Keratinocyte (primary cell): ENCODE measurements at regions not wholly inside any gene's neighbourhood (a gene's known extent, or its start where the extent isn't known, plus 50 kb on each side); places are given as distances from the start of the nearest gene placed in this dataset.

ENCODE experiments used
- DNase-seq: peaks from one replicate; pipeline ENCODE4 v3.0.0-alpha.2; 2011; ENCODE audit warnings: low read depth, missing footprints, low spot score
- FAIRE-seq: peaks from 2 replicates; lab custom pipeline; 2011; peaks lifted over from hg19 to GRCh38; lab: Jason Lieb, UNC
- H2AFZ ChIP-seq: 2 replicates; pipeline ENCODE4 v1.6.0; 2012; ENCODE audit warnings: low read length, control low read depth, inconsistent platforms; ENCODE audit not compliant: control insufficient read depth
- H3K27ac ChIP-seq: 2 replicates; pipeline ENCODE4 v1.5.1; 2011; ENCODE audit warnings: low read length; ENCODE audit not compliant: control insufficient read depth, insufficient read depth
- H3K27me3 ChIP-seq: 3 replicates; pipeline ENCODE4 v1.6.0; 2011; ENCODE audit warnings: low read length; ENCODE audit not compliant: control insufficient read depth, insufficient read depth; ENCODE audit errors: extremely low read depth
- H3K36me3 ChIP-seq, 2 experiments: 2 replicates in 1 of 2; 3 replicates in 1 of 2; pipeline ENCODE4 v1.5.1; 2011; ENCODE audit warnings: low read length in 2 of 2, mild to moderate bottlenecking in 1 of 2; ENCODE audit not compliant: control insufficient read depth in 2 of 2, insufficient read depth in 2 of 2; ENCODE audit errors: extremely low read depth in 1 of 2
- H3K4me1 ChIP-seq: 3 replicates; pipeline ENCODE4 v1.5.1; 2011; ENCODE audit warnings: low read length; ENCODE audit not compliant: control insufficient read depth, insufficient read depth; ENCODE audit errors: extremely low read depth
- H3K4me2 ChIP-seq: 3 replicates; pipeline ENCODE4 v1.6.0; 2011; ENCODE audit warnings: low read depth, low read length; ENCODE audit not compliant: control insufficient read depth, insufficient read depth; ENCODE audit errors: extremely low read depth
- H3K4me3 ChIP-seq, 3 experiments: fragments of 200-600 bp in 1 of 3; sonication (generic) in 1 of 3; 2 replicates in 2 of 3; 3 replicates in 1 of 3; pipeline ENCODE4 v1.5.1; 2011 to 2016; ENCODE audit warnings: low read length in 3 of 3, mild to moderate bottlenecking in 3 of 3, control low read depth in 2 of 3, inconsistent platforms in 1 of 3, low read depth in 1 of 3, mixed read lengths in 1 of 3, mixed run types in 1 of 3, moderate library complexity in 1 of 3; ENCODE audit not compliant: control insufficient read depth in 2 of 3, insufficient read depth in 2 of 3; ENCODE audit errors: extremely low read depth in 1 of 3
- H3K79me2 ChIP-seq: 2 replicates; pipeline ENCODE4 v1.6.0; 2012; ENCODE audit warnings: low read length; ENCODE audit not compliant: control insufficient read depth, insufficient read depth
- H3K9ac ChIP-seq: 3 replicates; pipeline ENCODE4 v1.6.0; 2011; ENCODE audit warnings: low read length; ENCODE audit not compliant: control insufficient read depth, insufficient read depth; ENCODE audit errors: extremely low read depth
- H3K9me1 ChIP-seq: 3 replicates; pipeline ENCODE4 v1.6.0; 2011; ENCODE audit warnings: low read length; ENCODE audit not compliant: control insufficient read depth, insufficient read depth; ENCODE audit errors: extremely low read depth
- H3K9me3 ChIP-seq: 2 replicates; pipeline ENCODE4 v1.5.1; 2012; ENCODE audit warnings: low read depth, low read length; ENCODE audit not compliant: control insufficient read depth
- H4K20me1 ChIP-seq: 3 replicates; pipeline ENCODE4 v1.6.0; 2011; ENCODE audit warnings: low read length; ENCODE audit not compliant: control insufficient read depth, insufficient read depth; ENCODE audit errors: extremely low read depth
- CTCF ChIP-seq, 3 experiments: IDR thresholded peaks in 1 of 3; conservative IDR thresholded peaks in 1 of 3; optimal IDR thresholded peaks in 1 of 3; 2 replicates in 2 of 3; 3 replicates in 1 of 3; pipeline versions ENCODE3 to v1.5.1; 2011; ENCODE audit warnings: low read length in 3 of 3, mild to moderate bottlenecking in 3 of 3, moderate library complexity in 2 of 3, control low read depth in 1 of 3, inconsistent platforms in 1 of 3; ENCODE audit not compliant: insufficient read depth in 2 of 3; ENCODE audit errors: extremely low read depth in 1 of 3
- EZH2 ChIP-seq: IDR thresholded peaks from one replicate; pipeline ENCODE4 v1.6.1; 2012; ENCODE audit warnings: inconsistent platforms, mild to moderate bottlenecking, low read length, moderate library complexity
- dilution Hi-C: fragments of 300-500 bp; cut with MboI; formaldehyde crosslinking; loops from one replicate; pipeline ENCODE4 v1.7.0; 2020; ENCODE audit warnings: low sequenced_read_pairs; ENCODE audit not compliant: extremely low pct_ligation_motif_present

- Histone ChIP-seq H3K9ac (no peak overlapping the region), H2AFZ (no peak overlapping the region), H3K27me3 (no peaks in the 10 kb centered on the region), H3K9me3 (no peaks in the 10 kb centered on the region), H3K4me2 (no peak overlapping the region), H3K27ac (no peak overlapping the region), H3K4me3 (no peak overlapping the region), H3K79me2 (no peaks in the 10 kb centered on the region), H3K9me1 (no peaks in the 10 kb centered on the region), H3K4me1 (no peaks in the 10 kb centered on the region), H4K20me1 (no peaks in the 10 kb centered on the region), H3K36me3 (no peaks in the 10 kb centered on the region)
- no peak for TF ChIP-seq CTCF (optimal IDR thresholded peaks at IDR 0.05 in 1 of 3, IDR thresholded peaks at IDR 0.05 in 1 of 3, conservative IDR thresholded peaks at IDR 0.05 in 1 of 3; ENCODE audit: extremely low read depth in 1 of 3, insufficient read depth in 2 of 3, low read length in 3 of 3)
- no peak for TF ChIP-seq EZH2
- DNase-seq (no peak), FAIRE-seq (no peak)
- dilution Hi-C loops = no loop called here
Measured at GRCh38 chr12:105765053-105766014, 373.4 kb downstream of the NUAK1 start.

DNA sequence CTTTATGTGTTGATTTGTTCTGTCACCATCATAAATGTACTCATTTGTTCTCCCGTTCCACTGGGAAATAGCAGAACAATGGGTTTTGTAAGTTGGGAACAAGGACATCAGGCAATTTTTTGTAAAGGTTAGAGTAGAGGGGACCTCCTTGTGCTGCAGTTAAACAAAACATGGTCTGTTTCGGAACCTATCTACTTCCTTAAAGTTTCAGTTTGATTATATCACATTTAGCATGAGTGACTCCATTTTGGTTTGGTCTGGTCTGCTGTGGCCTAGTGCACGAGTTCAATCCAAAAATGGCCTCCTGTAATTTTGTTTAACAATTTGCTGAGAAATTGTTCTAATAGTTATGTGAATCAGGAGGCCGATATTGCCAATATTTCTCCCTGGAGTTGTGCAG is 372.7 kb downstream of the NUAK1 start:
- no peak overlapping the region for H3K4me3 ChIP-seq
- no peak for FAIRE-seq
- TF ChIP-seq EZH2 (no peak), CTCF (optimal IDR thresholded peaks at IDR 0.05 in 1 of 3, IDR thresholded peaks at IDR 0.05 in 1 of 3, conservative IDR thresholded peaks at IDR 0.05 in 1 of 3; ENCODE audit: extremely low read depth in 1 of 3, insufficient read depth in 2 of 3, low read length in 3 of 3) (no peak)
- no peak overlapping the region for H3K27ac ChIP-seq
- no peak overlapping the region for H3K4me2 ChIP-seq
- H4K20me1 ChIP-seq = no peaks in the 10 kb centered on the region
- H3K4me1 ChIP-seq = no peaks in the 10 kb centered on the region
- H3K9ac ChIP-seq = no peak overlapping the region
- no peaks in the 10 kb centered on the region for H3K79me2 ChIP-seq
- dilution Hi-C loops = no loop called here
- DNase-seq = no peak
- H3K36me3 ChIP-seq = no peaks in the 10 kb centered on the region
- H2AFZ ChIP-seq = no peak overlapping the region
- no peaks in the 10 kb centered on the region for H3K9me3 ChIP-seq
- H3K27me3 ChIP-seq = no peaks in the 10 kb centered on the region
- no peaks in the 10 kb centered on the region for H3K9me1 ChIP-seq
